HepG2 (cell line): ENCODE measurements at regions not wholly inside any gene's neighbourhood (a gene's known extent, or its start where the extent isn't known, plus 50 kb on each side); places are given as distances from the start of the nearest gene placed in this dataset.
A peak's percentile ranks its signal among the peaks of the same experiment; 100 is the strongest.

ENCODE experiments used
- ADNP ChIP-seq: sonication (generic); formaldehyde crosslinking; IDR thresholded peaks from 2 replicates; pipeline ENCODE4 v1.4.0; 2020; ENCODE audit warnings: missing genetic modification reagents
- BHLHE40 ChIP-seq: IDR thresholded peaks from 2 replicates; pipeline ENCODE4 v1.6.1; 2011; ENCODE audit warnings: low read length, improper control_type of control experiment
- FOXC1 ChIP-seq: sonication (generic); formaldehyde crosslinking; IDR thresholded peaks from 2 replicates; pipeline ENCODE4 v1.8.0; 2022; ENCODE audit warnings: mild to moderate bottlenecking, missing genetic modification reagents, borderline replicate concordance
- GPBP1L1 ChIP-seq: sonication (generic); formaldehyde crosslinking; IDR thresholded peaks from 2 replicates; pipeline ENCODE4 v1.5.0; 2020; ENCODE audit warnings: mild to moderate bottlenecking, missing genetic modification reagents
- KAT7 ChIP-seq: IDR thresholded peaks from 2 replicates; pipeline ENCODE4 v1.6.1; 2018; ENCODE audit warnings: borderline replicate concordance, missing compliant biosample characterization
- MTF2 ChIP-seq: sonication (generic); formaldehyde crosslinking; IDR thresholded peaks from 2 replicates; pipeline ENCODE4 v1.5.0; 2020; ENCODE audit warnings: missing genetic modification reagents, borderline replicate concordance
- PHF8 ChIP-seq: sonication (generic); formaldehyde crosslinking; IDR thresholded peaks from 2 replicates; pipeline ENCODE4 v1.5.0; 2020; ENCODE audit warnings: missing genetic modification reagents
- SOX5 ChIP-seq: IDR thresholded peaks from 2 replicates; pipeline ENCODE4 v1.6.1; 2016; ENCODE audit warnings: borderline replicate concordance
- TAF1 ChIP-seq: sonication (generic); formaldehyde crosslinking; IDR thresholded peaks from 2 replicates; pipeline ENCODE4 v1.4.0; 2020; ENCODE audit warnings: missing genetic modification reagents
- ZFP62 ChIP-seq: sonication (generic); formaldehyde crosslinking; IDR thresholded peaks from 2 replicates; pipeline ENCODE4 v1.4.0; 2020; ENCODE audit warnings: missing genetic modification reagents
- ZGPAT ChIP-seq: IDR thresholded peaks from 2 replicates; pipeline ENCODE4 v1.6.1; 2016; ENCODE audit warnings: mild to moderate bottlenecking
- ZNF12 ChIP-seq: sonication (generic); formaldehyde crosslinking; IDR thresholded peaks from 2 replicates; pipeline ENCODE4 v1.5.0; 2020; ENCODE audit warnings: missing genetic modification reagents
- ZNF468 ChIP-seq: sonication (generic); formaldehyde crosslinking; IDR thresholded peaks from 2 replicates; pipeline ENCODE4 v1.8.0; 2022; ENCODE audit warnings: mild to moderate bottlenecking, moderate library complexity, missing genetic modification reagents
- ZNF570 ChIP-seq: sonication (generic); formaldehyde crosslinking; IDR thresholded peaks from 2 replicates; pipeline ENCODE4 v1.4.0; 2020; ENCODE audit warnings: mild to moderate bottlenecking, missing genetic modification reagents, borderline replicate concordance
- ZNF646 ChIP-seq: sonication (generic); formaldehyde crosslinking; IDR thresholded peaks from 2 replicates; pipeline ENCODE4 v1.9.0; 2021; ENCODE audit warnings: mild to moderate bottlenecking, missing genetic modification reagents
- ZNF747 ChIP-seq: sonication (generic); formaldehyde crosslinking; IDR thresholded peaks from 2 replicates; pipeline ENCODE4 v1.8.1; 2023; ENCODE audit warnings: missing genetic modification reagents, mild to moderate bottlenecking, borderline replicate concordance
- ZSCAN12 ChIP-seq: sonication (generic); formaldehyde crosslinking; IDR thresholded peaks from 2 replicates; pipeline ENCODE4 v1.9.0; 2021; ENCODE audit warnings: mild to moderate bottlenecking, missing genetic modification reagents
- TF ChIP-seq, protein P1 (sequence below): sonication (generic); formaldehyde crosslinking; IDR thresholded peaks from 2 replicates; pipeline ENCODE4 v1.4.0; 2020; ENCODE audit warnings: mild to moderate bottlenecking, missing genetic modification reagents, borderline replicate concordance
- TF ChIP-seq, protein P2 (sequence below): IDR thresholded peaks from 2 replicates; pipeline ENCODE4 v1.6.1; 2016; ENCODE audit warnings: missing compliant biosample characterization, missing genetic modification reagents, borderline replicate concordance

DNA sequence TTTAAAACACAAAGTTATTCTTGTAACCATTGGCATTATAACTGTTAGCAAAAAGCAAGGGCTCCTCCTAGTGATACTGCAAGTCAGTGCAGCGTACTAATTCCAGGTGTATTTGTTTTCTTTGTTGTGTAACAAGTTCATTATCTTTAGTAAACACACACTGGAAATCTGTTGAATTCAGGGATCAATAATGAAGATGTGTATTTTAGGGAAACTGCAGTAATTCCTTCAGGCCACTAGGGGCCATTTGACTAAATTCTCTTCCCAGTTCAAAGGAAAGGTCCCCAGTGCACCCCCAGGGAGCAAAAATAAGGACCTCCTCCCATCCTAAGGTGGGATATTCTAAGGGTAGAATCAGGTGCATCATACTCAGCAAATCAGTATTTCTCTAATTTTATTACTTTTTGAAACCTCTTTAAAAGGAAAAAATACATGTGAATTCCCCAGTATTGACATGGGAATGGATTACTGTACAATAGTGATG lies 158.6 kb upstream of the LYZL1 start (continued):
- TF ChIP-seq FOXC1 (CRISPR knock-in tag) = no peak
- no peak for TF ChIP-seq ZFP62 (CRISPR knock-in tag)
- peak; percentile 83 for TF ChIP-seq SOX5
- TF ChIP-seq MTF2 (CRISPR knock-in tag) = no peak
- TF ChIP-seq, protein P1, sequence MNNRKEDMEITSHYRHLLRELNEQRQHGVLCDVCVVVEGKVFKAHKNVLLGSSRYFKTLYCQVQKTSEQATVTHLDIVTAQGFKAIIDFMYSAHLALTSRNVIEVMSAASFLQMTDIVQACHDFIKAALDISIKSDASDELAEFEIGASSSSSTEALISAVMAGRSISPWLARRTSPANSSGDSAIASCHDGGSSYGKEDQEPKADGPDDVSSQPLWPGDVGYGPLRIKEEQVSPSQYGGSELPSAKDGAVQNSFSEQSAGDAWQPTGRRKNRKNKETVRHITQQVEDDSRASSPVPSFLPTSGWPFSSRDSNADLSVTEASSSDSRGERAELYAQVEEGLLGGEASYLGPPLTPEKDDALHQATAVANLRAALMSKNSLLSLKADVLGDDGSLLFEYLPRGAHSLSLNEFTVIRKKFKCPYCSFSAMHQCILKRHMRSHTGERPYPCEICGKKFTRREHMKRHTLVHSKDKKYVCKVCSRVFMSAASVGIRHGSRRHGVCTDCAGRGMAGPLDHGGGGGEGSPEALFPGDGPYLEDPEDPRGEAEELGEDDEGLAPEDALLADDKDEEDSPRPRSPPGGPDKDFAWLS (CRISPR knock-in tag) = no peak
- peak; percentile 78 for TF ChIP-seq ZGPAT
- no peak for TF ChIP-seq ADNP (CRISPR knock-in tag)
- TF ChIP-seq GPBP1L1 (CRISPR knock-in tag) = no peak
- no peak for TF ChIP-seq ZSCAN12
- no peak for TF ChIP-seq KAT7 (CRISPR knock-in tag)
- TF ChIP-seq, protein P2, sequence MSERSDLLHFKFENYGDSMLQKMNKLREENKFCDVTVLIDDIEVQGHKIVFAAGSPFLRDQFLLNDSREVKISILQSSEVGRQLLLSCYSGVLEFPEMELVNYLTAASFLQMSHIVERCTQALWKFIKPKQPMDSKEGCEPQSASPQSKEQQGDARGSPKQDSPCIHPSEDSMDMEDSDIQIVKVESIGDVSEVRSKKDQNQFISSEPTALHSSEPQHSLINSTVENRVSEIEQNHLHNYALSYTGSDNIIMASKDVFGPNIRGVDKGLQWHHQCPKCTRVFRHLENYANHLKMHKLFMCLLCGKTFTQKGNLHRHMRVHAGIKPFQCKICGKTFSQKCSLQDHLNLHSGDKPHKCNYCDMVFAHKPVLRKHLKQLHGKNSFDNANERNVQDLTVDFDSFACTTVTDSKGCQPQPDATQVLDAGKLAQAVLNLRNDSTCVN (CRISPR knock-in tag) = no peak
- no peak for TF ChIP-seq ZNF646 (CRISPR knock-in tag)
- TF ChIP-seq ZNF747 (CRISPR knock-in tag) = no peak
- no peak for TF ChIP-seq ZNF570
- no peak for TF ChIP-seq ZNF468 (CRISPR knock-in tag)
- TF ChIP-seq BHLHE40 = no peak
- no peak for TF ChIP-seq ZNF12 (CRISPR knock-in tag)
- no peak for TF ChIP-seq TAF1 (CRISPR knock-in tag)
- TF ChIP-seq PHF8 (CRISPR knock-in tag) = no peak
